Endodermal cell (in vitro differentiated cells): ENCODE measurements at regions not wholly inside any gene's neighbourhood (a gene's known extent, or its start where the extent isn't known, plus 50 kb on each side); places are given as distances from the start of the nearest gene placed in this dataset.
"Not testable (repeated sequence)": the region's sequence is repeated elsewhere in the genome, so short reads cannot be mapped to it uniquely, and the experiment has no call there.

Experiments used
- DNase-seq: peaks from one replicate; pipeline ENCODE4 v3.0.0-alpha.2; 2017
- H3K27ac ChIP-seq: 2 replicates; pipeline ENCODE4 v1.5.1; 2013; ENCODE audit warnings: mild to moderate bottlenecking, low read depth, low read length, moderate library complexity
- H3K27me3 ChIP-seq: 2 replicates; pipeline ENCODE4 v1.6.1; 2013; ENCODE audit warnings: mild to moderate bottlenecking, low read length, moderate library complexity; ENCODE audit not compliant: insufficient read depth, control insufficient read depth, poor library complexity, severe bottlenecking
- H3K36me3 ChIP-seq: 2 replicates; pipeline ENCODE4 v1.7.0; 2013; ENCODE audit warnings: mild to moderate bottlenecking, low read length, moderate library complexity; ENCODE audit not compliant: control insufficient read depth, insufficient read depth
- H3K4me1 ChIP-seq: one replicate; pipeline ENCODE4 v1.7.0; 2013; ENCODE audit warnings: low read length; ENCODE audit not compliant: control insufficient read depth, insufficient read depth
- H3K4me3 ChIP-seq: 2 replicates; pipeline ENCODE4 v1.5.1; 2013; ENCODE audit warnings: mild to moderate bottlenecking, low read length, moderate library complexity
- H3K9ac ChIP-seq: 2 replicates; pipeline ENCODE4 v1.6.1; 2013; ENCODE audit warnings: mild to moderate bottlenecking, low read length, moderate library complexity; ENCODE audit not compliant: poor library complexity, severe bottlenecking; ENCODE audit errors: extremely low read depth
- H3K9me3 ChIP-seq: 2 replicates; pipeline ENCODE4 v1.6.1; 2013; ENCODE audit warnings: mild to moderate bottlenecking, low read length, moderate library complexity; ENCODE audit not compliant: control insufficient read depth
- H3K27ac Mint-ChIP-seq: 2 replicates; pipeline ENCODE4 v1.8.0; 2020; ENCODE audit warnings: mixed read lengths
- H3K27me3 Mint-ChIP-seq: 2 replicates; pipeline ENCODE4 v1.8.0; 2021; ENCODE audit warnings: mild to moderate bottlenecking, mixed read lengths; ENCODE audit not compliant: insufficient read depth
- H3K36me3 Mint-ChIP-seq: 2 replicates; pipeline ENCODE4 v1.8.0; 2020; ENCODE audit warnings: low read depth, mixed read lengths
- H3K4me1 Mint-ChIP-seq: 2 replicates; pipeline ENCODE4 v1.8.0; 2020; ENCODE audit warnings: mixed read lengths
- H3K4me3 Mint-ChIP-seq: 2 replicates; pipeline ENCODE4 v1.8.0; 2020; ENCODE audit warnings: mild to moderate bottlenecking, moderate library complexity, mixed read lengths
- H3K9me3 Mint-ChIP-seq: 2 replicates; pipeline ENCODE4 v1.8.0; 2020; ENCODE audit warnings: mild to moderate bottlenecking, mixed read lengths
- WGBS, 2 experiments: methylation state at CpG; one replicate each; pipeline versions ENCODE4 v1.1.5 to v1.1.7; 2013; ENCODE audit warnings: missing lambda C conversion rate in 2 of 2, mixed read lengths in 1 of 2; ENCODE audit not compliant: insufficient coverage in 1 of 2, insufficient read length in 1 of 2; 5-methylcytosine and 5-hydroxymethylcytosine counted together
- TF ChIP-seq, protein P1 (sequence below): fragments of 200-600 bp; sonication (generic); conservative IDR thresholded peaks from 2 replicates; pipeline ENCODE4 v1.5.0; 2021; ENCODE audit warnings: antibody characterized with exemption, mild to moderate bottlenecking

DNA sequence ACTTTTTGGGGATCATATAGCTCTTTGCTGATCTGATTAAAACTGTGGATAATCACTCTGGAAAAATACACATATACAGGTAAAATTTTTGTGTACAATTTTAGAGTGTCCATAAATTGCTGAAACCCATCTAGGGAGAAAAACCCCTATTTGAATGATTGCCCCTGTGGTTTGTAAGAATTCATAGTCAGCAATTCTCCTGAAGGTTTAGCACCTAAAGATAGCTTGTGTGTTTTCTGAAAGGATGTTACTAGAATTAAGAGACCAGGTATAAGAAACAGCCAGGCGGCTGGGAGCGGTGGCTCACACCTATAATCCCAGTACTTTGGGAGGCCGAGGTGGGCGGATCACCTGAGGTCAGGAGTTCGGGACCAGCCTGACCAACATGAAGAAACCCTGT, 106.8 kb upstream of the RAP2B start:
- DNase-seq = no peak
- H3K9me3 ChIP-seq = no peaks in the 10 kb centered on the region
- H3K4me1 ChIP-seq = no peaks in the 10 kb centered on the region
- H3K9me3 Mint-ChIP-seq = peaks cover 3% of the 10 kb centered on the region
- WGBS, 2 experiments = 87 to 100% methylated on average over 2 to 5 of the region's 5 CpGs
- H3K27me3 ChIP-seq = no peaks in the 10 kb centered on the region
- no peaks in the 10 kb centered on the region for H3K36me3 ChIP-seq
- H3K27ac ChIP-seq = no peak overlapping the region
- H3K27me3 Mint-ChIP-seq = no peaks in the 10 kb centered on the region
- H3K4me1 Mint-ChIP-seq = no peaks in the 10 kb centered on the region
- no peak overlapping the region for H3K4me3 Mint-ChIP-seq
- no peak overlapping the region for H3K27ac Mint-ChIP-seq
- H3K9ac ChIP-seq = no peak overlapping the region
- TF ChIP-seq, protein P1, sequence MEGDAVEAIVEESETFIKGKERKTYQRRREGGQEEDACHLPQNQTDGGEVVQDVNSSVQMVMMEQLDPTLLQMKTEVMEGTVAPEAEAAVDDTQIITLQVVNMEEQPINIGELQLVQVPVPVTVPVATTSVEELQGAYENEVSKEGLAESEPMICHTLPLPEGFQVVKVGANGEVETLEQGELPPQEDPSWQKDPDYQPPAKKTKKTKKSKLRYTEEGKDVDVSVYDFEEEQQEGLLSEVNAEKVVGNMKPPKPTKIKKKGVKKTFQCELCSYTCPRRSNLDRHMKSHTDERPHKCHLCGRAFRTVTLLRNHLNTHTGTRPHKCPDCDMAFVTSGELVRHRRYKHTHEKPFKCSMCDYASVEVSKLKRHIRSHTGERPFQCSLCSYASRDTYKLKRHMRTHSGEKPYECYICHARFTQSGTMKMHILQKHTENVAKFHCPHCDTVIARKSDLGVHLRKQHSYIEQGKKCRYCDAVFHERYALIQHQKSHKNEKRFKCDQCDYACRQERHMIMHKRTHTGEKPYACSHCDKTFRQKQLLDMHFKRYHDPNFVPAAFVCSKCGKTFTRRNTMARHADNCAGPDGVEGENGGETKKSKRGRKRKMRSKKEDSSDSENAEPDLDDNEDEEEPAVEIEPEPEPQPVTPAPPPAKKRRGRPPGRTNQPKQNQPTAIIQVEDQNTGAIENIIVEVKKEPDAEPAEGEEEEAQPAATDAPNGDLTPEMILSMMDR = no peak
- no peaks in the 10 kb centered on the region for H3K36me3 Mint-ChIP-seq
- no peak overlapping the region for H3K4me3 ChIP-seq

DNA sequence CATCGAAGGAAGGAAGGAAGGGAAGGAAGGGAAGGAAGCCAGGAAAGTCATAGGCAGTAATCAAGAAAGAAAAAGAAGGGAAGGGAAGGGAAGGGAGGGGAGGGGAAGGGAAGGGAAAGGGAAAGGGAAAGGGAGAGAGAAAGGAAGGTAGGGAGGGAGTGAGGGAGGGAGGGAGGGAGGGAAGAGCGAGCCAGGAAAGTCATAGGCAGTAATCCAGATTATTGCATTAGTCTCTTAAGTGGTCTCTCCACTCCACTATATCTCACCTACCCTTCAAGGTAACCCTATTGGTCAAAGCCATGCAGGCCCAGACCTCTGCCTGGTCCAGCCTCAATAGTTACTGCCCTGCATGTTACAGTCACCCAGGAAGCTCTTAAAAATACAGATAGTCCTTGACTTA, 106.2 kb upstream of the RAP2B start:
- no peak overlapping the region for H3K9ac ChIP-seq
- H3K27me3 Mint-ChIP-seq = no peaks in the 10 kb centered on the region
- no peak for DNase-seq
- H3K36me3 ChIP-seq = no peaks in the 10 kb centered on the region
- no peaks in the 10 kb centered on the region for H3K4me1 ChIP-seq
- H3K4me1 Mint-ChIP-seq = peaks cover under 1% of the 10 kb centered on the region
- H3K4me3 Mint-ChIP-seq = no peak overlapping the region
- no peaks in the 10 kb centered on the region for H3K27me3 ChIP-seq
- no peaks in the 10 kb centered on the region for H3K9me3 ChIP-seq
- H3K4me3 ChIP-seq = no peak overlapping the region
- H3K27ac ChIP-seq = no peak overlapping the region
- TF ChIP-seq, protein P1 = no peak
- 92% methylated on average over 1 of the region's 2 CpGs; no CpG with 5 or more reads in 1 of the 2 experiments for WGBS, 2 experiments
- no peaks in the 10 kb centered on the region for H3K36me3 Mint-ChIP-seq
- H3K27ac Mint-ChIP-seq = no peak overlapping the region
- H3K9me3 Mint-ChIP-seq = peaks cover 3% of the 10 kb centered on the region

DNA sequence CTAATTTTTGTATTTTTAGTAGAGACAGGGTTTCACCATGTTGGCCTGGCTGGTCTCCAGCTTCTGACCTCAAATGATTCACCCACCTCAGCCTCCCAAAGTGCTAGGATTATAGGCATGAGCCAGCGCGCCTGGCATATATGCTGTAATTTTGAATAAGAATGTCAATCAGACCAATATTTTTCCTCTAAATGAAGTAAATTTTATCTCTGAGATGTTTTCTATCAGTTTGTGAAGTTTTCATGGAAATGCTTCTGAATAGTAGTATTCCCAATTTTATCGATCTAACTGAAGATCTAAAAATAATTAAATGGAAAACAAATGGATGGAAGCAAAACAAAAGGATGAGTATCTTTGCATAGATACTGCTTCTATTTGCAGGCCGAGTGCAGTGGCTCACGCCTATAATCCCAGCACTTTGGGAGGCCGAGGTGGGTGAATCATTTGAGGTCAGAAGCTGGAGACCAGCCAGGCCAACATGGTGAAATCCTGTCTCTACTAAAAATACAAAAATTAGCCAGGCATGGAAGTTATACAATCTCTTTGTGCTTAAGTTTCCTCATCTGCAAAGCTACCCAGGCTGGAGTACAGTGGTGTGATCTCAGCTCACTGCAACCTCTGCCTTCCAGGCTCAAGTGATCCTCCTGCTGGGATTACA, 103.9 kb upstream of the RAP2B start:
- not testable (repeated sequence) for H3K9me3 Mint-ChIP-seq, H3K27me3 ChIP-seq, H3K9ac ChIP-seq, H3K4me1 Mint-ChIP-seq, H3K27ac Mint-ChIP-seq, H3K27me3 Mint-ChIP-seq, H3K36me3 Mint-ChIP-seq, H3K27ac ChIP-seq, H3K36me3 ChIP-seq, H3K4me3 Mint-ChIP-seq, DNase-seq, H3K9me3 ChIP-seq, H3K4me3 ChIP-seq, H3K4me1 ChIP-seq
- WGBS, 2 experiments = 68 to 74% methylated on average over 4 to 6 of the region's 6 CpGs

DNA sequence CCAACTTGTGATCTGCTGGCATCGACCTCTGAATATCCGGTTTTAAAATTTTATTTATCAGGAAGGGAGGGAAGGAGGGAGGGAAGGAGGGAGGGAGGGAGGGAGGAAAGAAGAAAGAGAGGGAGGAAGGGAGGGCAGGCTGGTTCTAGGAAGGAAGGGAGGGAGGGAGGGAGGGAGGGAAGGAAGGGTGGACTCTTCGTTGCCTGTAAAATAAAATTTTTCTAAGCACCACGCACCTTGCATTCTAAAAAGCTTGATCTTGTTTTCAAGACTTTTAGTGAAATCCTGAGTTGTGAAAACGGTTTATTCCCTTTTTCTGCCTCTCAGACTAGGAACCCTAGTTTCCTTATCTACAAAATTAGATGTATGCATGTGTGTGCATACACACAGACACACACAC, 101.7 kb upstream of the RAP2B start:
- Mint-ChIP-seq H3K4me3 (no peak overlapping the region), H3K27me3 (no peaks in the 10 kb centered on the region), H3K36me3 (no peaks in the 10 kb centered on the region), H3K27ac (no peak overlapping the region), H3K4me1 (peaks cover 5% of the 10 kb centered on the region), H3K9me3 (peaks cover 3% of the 10 kb centered on the region)
- Histone ChIP-seq H3K27me3 (no peaks in the 10 kb centered on the region), H3K9me3 (no peaks in the 10 kb centered on the region), H3K27ac (no peak overlapping the region), H3K4me3 (no peak overlapping the region), H3K4me1 (peaks cover 2% of the 10 kb centered on the region), H3K36me3 (no peaks in the 10 kb centered on the region), H3K9ac (no peak overlapping the region)
- TF ChIP-seq, protein P1 = no peak
- WGBS, 2 experiments = 86% methylated on average over 2 to 5 of the region's 5 CpGs
- no peak for DNase-seq
